Liver (tissue), 8 donors: ENCODE measurements at regions not wholly inside any gene's neighbourhood (a gene's known extent, or its start where the extent isn't known, plus 50 kb on each side); places are given as distances from the start of the nearest gene placed in this dataset.

Experiments used
- DNase-seq: peaks from one replicate; pipeline ENCODE4 v3.0.0-alpha.2; 2017; ENCODE audit warnings: low spot score
- H3K27ac ChIP-seq, 2 donors: one replicate each; pipeline ENCODE4 v1.7.0; 2013; ENCODE audit warnings: inconsistent platforms in 2 of 2, low read length in 2 of 2, control low read depth in 1 of 2, low read depth in 1 of 2, mild to moderate bottlenecking in 1 of 2
- H3K27me3 ChIP-seq, 4 donors: one replicate each; pipeline versions ENCODE4 v1.6.1 to v1.7.0; 2013; ENCODE audit warnings: low read length in 3 of 4, inconsistent platforms in 1 of 4, mild to moderate bottlenecking in 1 of 4, moderate library complexity in 1 of 4; ENCODE audit not compliant: control insufficient read depth in 4 of 4, insufficient read depth in 4 of 4
- H3K36me3 ChIP-seq, 4 donors: one replicate each; pipeline versions ENCODE4 v1.6.1 to v1.7.0; 2013; ENCODE audit warnings: low read length in 3 of 4, mild to moderate bottlenecking in 3 of 4, low read depth in 1 of 4, moderate library complexity in 1 of 4; ENCODE audit not compliant: control insufficient read depth in 4 of 4, insufficient read depth in 3 of 4
- H3K4me1 ChIP-seq, 4 donors: one replicate each; pipeline versions ENCODE4 v1.6.1 to v1.7.0; 2013; ENCODE audit warnings: low read length in 3 of 4, mild to moderate bottlenecking in 3 of 4, moderate library complexity in 1 of 4; ENCODE audit not compliant: control insufficient read depth in 4 of 4, insufficient read depth in 4 of 4
- H3K4me3 ChIP-seq, 3 donors: one replicate each; pipeline versions ENCODE4 v1.6.1 to v1.7.0; 2013; ENCODE audit warnings: low read length in 3 of 3, control low read depth in 1 of 3, low read depth in 1 of 3, mild to moderate bottlenecking in 1 of 3
- H3K9ac ChIP-seq, 2 donors: one replicate each; pipeline ENCODE4 v1.7.0; 2013; ENCODE audit warnings: low read length in 2 of 2, mild to moderate bottlenecking in 2 of 2, moderate library complexity in 2 of 2, control low read depth in 1 of 2, low read depth in 1 of 2
- H3K9me3 ChIP-seq, 4 donors: one replicate each; pipeline versions ENCODE4 v1.6.1 to v1.7.0; 2013; ENCODE audit warnings: low read length in 3 of 4; ENCODE audit not compliant: control insufficient read depth in 4 of 4
- ATF3 ChIP-seq: IDR thresholded peaks from 2 replicates; pipeline ENCODE4 v1.6.1; 2016; ENCODE audit warnings: antibody characterized with exemption
- CTCF ChIP-seq: fragments of 150-350 bp; IDR thresholded peaks from 2 replicates; pipeline ENCODE4 v1.5.1; 2017; ENCODE audit warnings: improper control_type of control experiment, low read depth, low read length; ENCODE audit not compliant: missing input control
- EGR1 ChIP-seq, 2 donors: IDR thresholded peaks; 2 replicates each; pipeline ENCODE4 v1.6.1; 2016 to 2018; ENCODE audit warnings: antibody characterized with exemption in 2 of 2, low read depth in 2 of 2
- FOXA1 ChIP-seq: IDR thresholded peaks from 2 replicates; pipeline ENCODE4 v1.6.1; 2016; ENCODE audit warnings: antibody characterized with exemption
- FOXA2 ChIP-seq: IDR thresholded peaks from 2 replicates; pipeline ENCODE4 v1.6.1; 2016; ENCODE audit warnings: antibody characterized with exemption
- GABPA ChIP-seq, 2 donors: IDR thresholded peaks in 1 of 2; conservative IDR thresholded peaks in 1 of 2; 2 replicates each; pipeline ENCODE4 v1.6.1; 2016; ENCODE audit warnings: antibody characterized with exemption in 2 of 2, mild to moderate bottlenecking in 1 of 2, moderate library complexity in 1 of 2
- HNF4A ChIP-seq, 2 donors: conservative IDR thresholded peaks; 2 replicates each; pipeline ENCODE4 v1.6.1; 2016; ENCODE audit warnings: antibody characterized with exemption in 2 of 2, mild to moderate bottlenecking in 2 of 2
- HNF4G ChIP-seq: IDR thresholded peaks from 2 replicates; pipeline ENCODE4 v1.6.1; 2016; ENCODE audit warnings: antibody characterized with exemption
- JUND ChIP-seq, 2 donors: IDR thresholded peaks; 2 replicates each; pipeline ENCODE4 v1.6.1; 2016; ENCODE audit warnings: antibody characterized with exemption in 2 of 2
- MAX ChIP-seq: IDR thresholded peaks from 2 replicates; pipeline ENCODE4 v1.6.1; 2016; ENCODE audit warnings: antibody characterized with exemption
- NR2F2 ChIP-seq: IDR thresholded peaks from 2 replicates; pipeline ENCODE4 v1.6.1; 2016; ENCODE audit warnings: antibody characterized with exemption
- RAD21 ChIP-seq, 2 donors: IDR thresholded peaks; 2 replicates each; pipeline ENCODE4 v1.6.1; 2016; ENCODE audit warnings: antibody characterized with exemption in 2 of 2, mild to moderate bottlenecking in 2 of 2
- REST ChIP-seq: IDR thresholded peaks from 2 replicates; pipeline ENCODE4 v1.6.1; 2016; ENCODE audit warnings: antibody characterized with exemption, mild to moderate bottlenecking
- RXRA ChIP-seq, 2 donors: IDR thresholded peaks; 2 replicates each; pipeline ENCODE4 v1.6.1; 2017 to 2018; ENCODE audit warnings: antibody characterized with exemption in 2 of 2, mild to moderate bottlenecking in 1 of 2
- SP1 ChIP-seq: IDR thresholded peaks from 2 replicates; pipeline ENCODE4 v1.6.1; 2018; ENCODE audit warnings: antibody characterized with exemption, mild to moderate bottlenecking
- TAF1 ChIP-seq: conservative IDR thresholded peaks from 2 replicates; pipeline ENCODE4 v1.6.1; 2016; ENCODE audit warnings: antibody characterized with exemption, mild to moderate bottlenecking
- YY1 ChIP-seq: IDR thresholded peaks from 2 replicates; pipeline ENCODE4 v1.6.1; 2016; ENCODE audit warnings: antibody characterized with exemption, mild to moderate bottlenecking
- ZBTB33 ChIP-seq: IDR thresholded peaks from 2 replicates; pipeline ENCODE4 v1.6.1; 2016; ENCODE audit warnings: antibody characterized with exemption
- WGBS: extraction: QIAGEN DNeasy Blood & Tissue Kit; methylation state at CpG from one replicate; pipeline ENCODE4 v1.1.7; 2013; 5-methylcytosine and 5-hydroxymethylcytosine counted together
- donor health status: healthy.
- donor health status: healthy.
- donor health status: healthy.
- donor health status: healthy.
- donor health status: healthy.

- H3K4me3 ChIP-seq: no peak overlapping the region
- no peak overlapping the region for H3K9ac ChIP-seq
- H3K4me1 ChIP-seq: no peaks in the 10 kb centered on the region
- no peak for DNase-seq
- no peak overlapping the region for H3K27ac ChIP-seq
- no peak for TF ChIP-seq EGR1 (IDR thresholded peaks at IDR 0.05; ENCODE audit: low read depth in 2 of 2)
- no peak for TF ChIP-seq HNF4A (conservative IDR thresholded peaks at IDR 0.05)
- TF ChIP-seq HNF4G: no peak
- no peak for TF ChIP-seq MAX
- TF ChIP-seq JUND (IDR thresholded peaks at IDR 0.05): no peak
- no peak for TF ChIP-seq CTCF
- no peak for TF ChIP-seq ATF3
- TF ChIP-seq FOXA1: no peak
- no peak for TF ChIP-seq GABPA (IDR thresholded peaks at IDR 0.05 in 1 of 2, conservative IDR thresholded peaks at IDR 0.05 in 1 of 2)
- no peak for TF ChIP-seq RXRA (IDR thresholded peaks at IDR 0.05)
- no peak for TF ChIP-seq RAD21 (IDR thresholded peaks at IDR 0.05)
- TF ChIP-seq NR2F2: no peak
- TF ChIP-seq TAF1: no peak
- TF ChIP-seq YY1: no peak
- no peak for TF ChIP-seq ZBTB33
- TF ChIP-seq SP1: no peak
- no peak for TF ChIP-seq FOXA2
- H3K36me3 ChIP-seq: no peaks in the 10 kb centered on the region
- H3K27me3 ChIP-seq: peaks cover 0 to 3% (median 0%) of the 10 kb centered on the region in 4 donors
- peaks cover 0 to 3% (median 1%) of the 10 kb centered on the region in 4 donors for H3K9me3 ChIP-seq
- WGBS: 82% methylated on average over 10 of the region's 10 CpGs
These were observed 158.6 kb downstream of the MELK start for GRCh38 chr9:36731068-36731956.

- Histone ChIP-seq H3K27me3 (peaks cover 0 to 2% (median under 1%) of the 10 kb centered on the region in 4 donors), H3K4me3 (no peak overlapping the region), H3K27ac (no peak overlapping the region), H3K9me3 (peaks cover 0 to 3% (median 1%) of the 10 kb centered on the region in 4 donors), H3K9ac (no peak overlapping the region), H3K4me1 (no peaks in the 10 kb centered on the region), H3K36me3 (no peaks in the 10 kb centered on the region)
- DNase-seq: no peak
- WGBS: 64% methylated on average over 10 of the region's 10 CpGs
- TF ChIP-seq RAD21 (IDR thresholded peaks at IDR 0.05): no peak
- no peak for TF ChIP-seq EGR1 (IDR thresholded peaks at IDR 0.05; ENCODE audit: low read depth in 2 of 2)
- no peak for TF ChIP-seq HNF4A (conservative IDR thresholded peaks at IDR 0.05)
- no peak for TF ChIP-seq GABPA (IDR thresholded peaks at IDR 0.05 in 1 of 2, conservative IDR thresholded peaks at IDR 0.05 in 1 of 2)
- TF ChIP-seq TAF1: no peak
- no peak for TF ChIP-seq NR2F2
- no peak for TF ChIP-seq JUND (IDR thresholded peaks at IDR 0.05)
- TF ChIP-seq CTCF: no peak
- no peak for TF ChIP-seq FOXA2
- no peak for TF ChIP-seq ZBTB33
- no peak for TF ChIP-seq RXRA (IDR thresholded peaks at IDR 0.05)
- no peak for TF ChIP-seq REST
- TF ChIP-seq FOXA1: no peak
These were observed 162.0 kb downstream of the MELK start for GRCh38 chr9:36734737-36735136.
